GM18870 (cell line): ENCODE measurements at regions not wholly inside any gene's neighbourhood (a gene's known extent, or its start where the extent isn't known, plus 50 kb on each side); places are given as distances from the start of the nearest gene placed in this dataset.
"Not testable (repeated sequence)": the region's sequence is repeated elsewhere in the genome, so short reads cannot be mapped to it uniquely, and the experiment has no call there.

ENCODE experiments used
- ATAC-seq: cut with Tn5 transposase; IDR thresholded peaks from one replicate; pipeline ENCODE4 v1.9.1; 2021; ENCODE audit warnings: moderate library complexity; ENCODE audit not compliant: unreplicated experiment

GRCh38 chr14:66008631-66009030, 477.5 kb upstream of the CCDC196 start:
- no peak for ATAC-seq

- no peak for ATAC-seq
Observed at GRCh38 chr14:66009089-66009488, 477.1 kb upstream of the CCDC196 start.

GRCh38 chr14:66010695-66011094, 475.5 kb upstream of the CCDC196 start:
- no peak for ATAC-seq

- no peak for ATAC-seq
Observed at GRCh38 chr14:66011855-66012254, 474.3 kb upstream of the CCDC196 start.

- not testable (repeated sequence) for ATAC-seq
Observed at GRCh38 chr14:66013607-66014006, 472.6 kb upstream of the CCDC196 start.

GRCh38 chr14:66015071-66015780, 470.9 kb upstream of the CCDC196 start:
- ATAC-seq: no peak

GRCh38 chr14:66017927-66018326, 468.2 kb upstream of the CCDC196 start:
- ATAC-seq: no peak

- no peak for ATAC-seq
Observed at GRCh38 chr14:66022526-66022925, 463.6 kb upstream of the CCDC196 start.

- ATAC-seq: no peak
Observed at GRCh38 chr14:66025779-66026178, 460.4 kb upstream of the CCDC196 start.

- ATAC-seq: not testable (repeated sequence)
Observed at GRCh38 chr14:66031981-66032380, 454.2 kb upstream of the CCDC196 start.

GRCh38 chr14:66032800-66033199, 453.4 kb upstream of the CCDC196 start:
- ATAC-seq: no peak

GRCh38 chr14:66036547-66036946, 449.6 kb upstream of the CCDC196 start:
- no peak for ATAC-seq

- no peak for ATAC-seq
Observed at GRCh38 chr14:66037361-66037760, 448.8 kb upstream of the CCDC196 start.

- ATAC-seq: no peak
Observed at GRCh38 chr14:66038212-66038611, 448.0 kb upstream of the CCDC196 start.

GRCh38 chr14:66038618-66039017, 447.6 kb upstream of the CCDC196 start:
- no peak for ATAC-seq

GRCh38 chr14:66039495-66039894, 446.7 kb upstream of the CCDC196 start:
- ATAC-seq: no peak

GRCh38 chr14:66041582-66041981, 444.6 kb upstream of the CCDC196 start:
- ATAC-seq: no peak

- no peak for ATAC-seq
Observed at GRCh38 chr14:66043921-66044320, 442.2 kb upstream of the CCDC196 start.

- no peak for ATAC-seq
Observed at GRCh38 chr14:66045572-66046021, 440.6 kb upstream of the CCDC196 start.

- no peak for ATAC-seq
Observed at GRCh38 chr14:66046035-66046434, 440.1 kb upstream of the CCDC196 start.

GRCh38 chr14:66046591-66046990, 439.6 kb upstream of the CCDC196 start:
- ATAC-seq: no peak

GRCh38 chr14:66056268-66056907, 429.8 kb upstream of the CCDC196 start:
- ATAC-seq: no peak
